H9 (cell line): ENCODE measurements at regions not wholly inside any gene's neighbourhood (a gene's known extent, or its start where the extent isn't known, plus 50 kb on each side); places are given as distances from the start of the nearest gene placed in this dataset.

Experiments
- DNase-seq: peaks from one replicate; pipeline ENCODE4 v3.0.0-alpha.2; 2017
- H2AFZ ChIP-seq: one replicate; pipeline ENCODE4 v1.6.1; 2013; ENCODE audit warnings: mild to moderate bottlenecking, low read length, control low read depth, moderate library complexity
- H2AK5ac ChIP-seq: 2 replicates; pipeline ENCODE4 v1.6.1; 2013; ENCODE audit warnings: low read length, control low read depth, mixed read lengths; ENCODE audit not compliant: insufficient read length
- H2BK120ac ChIP-seq: one replicate; pipeline ENCODE4 v1.6.1; 2013; ENCODE audit warnings: low read depth, mild to moderate bottlenecking, low read length, control low read depth, inconsistent platforms; ENCODE audit not compliant: poor library complexity, severe bottlenecking
- H2BK12ac ChIP-seq: 2 replicates; pipeline ENCODE4 v1.6.1; 2013; ENCODE audit warnings: low read length, control low read depth, mixed read lengths, low read depth; ENCODE audit not compliant: insufficient read length
- H2BK15ac ChIP-seq: 2 replicates; pipeline ENCODE4 v1.6.1; 2013; ENCODE audit warnings: low read depth, low read length, control low read depth
- H2BK20ac ChIP-seq: one replicate; pipeline ENCODE4 v1.6.1; 2013; ENCODE audit warnings: low read depth, mild to moderate bottlenecking, low read length, control low read depth, inconsistent platforms; ENCODE audit not compliant: poor library complexity, severe bottlenecking
- H2BK5ac ChIP-seq: 2 replicates; pipeline ENCODE4 v1.6.1; 2013; ENCODE audit warnings: low read length, control low read depth, mixed read lengths; ENCODE audit not compliant: insufficient read length
- H3K14ac ChIP-seq: 2 replicates; pipeline ENCODE4 v1.6.1; 2013; ENCODE audit warnings: low read length, control low read depth; ENCODE audit not compliant: insufficient read depth
- H3K18ac ChIP-seq: 2 replicates; pipeline ENCODE4 v1.6.1; 2013; ENCODE audit warnings: low read depth, mild to moderate bottlenecking, mixed read lengths, low read length, control low read depth; ENCODE audit not compliant: insufficient read length
- H3K23ac ChIP-seq: 2 replicates; pipeline ENCODE4 v1.6.1; 2013; ENCODE audit warnings: low read length, control low read depth, mixed read lengths, low read depth; ENCODE audit not compliant: insufficient read length
- H3K23me2 ChIP-seq: 2 replicates; pipeline ENCODE4 v1.6.1; 2013; ENCODE audit warnings: low read depth, mild to moderate bottlenecking, mixed read lengths, low read length, control low read depth; ENCODE audit not compliant: insufficient read length, poor library complexity, severe bottlenecking
- H3K27ac ChIP-seq: 2 replicates; pipeline ENCODE4 v1.5.1; 2013; ENCODE audit warnings: low read length, control low read depth, mixed read lengths, low read depth; ENCODE audit not compliant: insufficient read length
- H3K27me3 ChIP-seq: 2 replicates; pipeline ENCODE4 v1.6.1; 2013; ENCODE audit warnings: low read length, control low read depth, inconsistent platforms; ENCODE audit not compliant: insufficient read depth
- H3K4ac ChIP-seq: 2 replicates; pipeline ENCODE4 v1.6.1; 2013; ENCODE audit warnings: low read depth, mild to moderate bottlenecking, control low read depth, inconsistent platforms, low read length, moderate library complexity
- H3K4me1 ChIP-seq: 2 replicates; pipeline ENCODE4 v1.6.1; 2013; ENCODE audit warnings: low read length, control low read depth, inconsistent platforms; ENCODE audit not compliant: insufficient read depth
- H3K4me2 ChIP-seq: 2 replicates; pipeline ENCODE4 v1.6.1; 2013; ENCODE audit warnings: low read length, control low read depth, mixed read lengths; ENCODE audit not compliant: insufficient read length, insufficient read depth
- H3K56ac ChIP-seq: 2 replicates; pipeline ENCODE4 v1.6.1; 2013; ENCODE audit warnings: low read depth, mild to moderate bottlenecking, mixed read lengths, low read length, control low read depth; ENCODE audit not compliant: insufficient read length
- H3K79me1 ChIP-seq: 2 replicates; pipeline ENCODE4 v1.6.1; 2013; ENCODE audit warnings: low read depth, mild to moderate bottlenecking, moderate library complexity, low read length, control low read depth, inconsistent platforms; ENCODE audit not compliant: insufficient read depth, poor library complexity, severe bottlenecking
- H3K79me2 ChIP-seq: 2 replicates; pipeline ENCODE4 v1.6.1; 2013; ENCODE audit warnings: low read length, control low read depth, inconsistent platforms; ENCODE audit not compliant: insufficient read depth
- H3K9ac ChIP-seq: 2 replicates; pipeline ENCODE4 v1.6.1; 2013; ENCODE audit warnings: low read length, control low read depth, mixed read lengths; ENCODE audit not compliant: insufficient read length; ENCODE audit errors: extremely low read depth
- H3K9me3 ChIP-seq: one replicate; pipeline ENCODE4 v1.6.1; 2013; ENCODE audit warnings: low read depth, low read length, inconsistent platforms; ENCODE audit not compliant: control insufficient read depth
- H3T11ph ChIP-seq: one replicate; pipeline ENCODE4 v1.6.1; 2013; ENCODE audit warnings: mild to moderate bottlenecking, low read length, control low read depth, inconsistent platforms
- H4K20me1 ChIP-seq: one replicate; pipeline ENCODE4 v1.6.1; 2013; ENCODE audit not compliant: control insufficient read depth, insufficient read length, insufficient read depth
- H4K5ac ChIP-seq: 2 replicates; pipeline ENCODE4 v1.6.1; 2013; ENCODE audit warnings: low read depth, mild to moderate bottlenecking, mixed read lengths, low read length, control low read depth; ENCODE audit not compliant: insufficient read length
- H4K8ac ChIP-seq: replicated peaks from 2 replicates; pipeline ENCODE4 v1.6.1; 2013; ENCODE audit warnings: low read length, control low read depth, mixed read lengths, low read depth; ENCODE audit not compliant: insufficient read length
- H4K91ac ChIP-seq: 2 replicates; pipeline ENCODE4 v1.6.1; 2013; ENCODE audit warnings: low read depth, mild to moderate bottlenecking, moderate library complexity, mixed read lengths, low read length, control low read depth; ENCODE audit not compliant: insufficient read length
- H3K27ac Mint-ChIP-seq, 3 experiments: 2 replicates in 2 of 3; 3 replicates in 1 of 3; pipeline ENCODE4 v1.8.0; 2020 to 2021; ENCODE audit warnings: mixed read lengths in 3 of 3, mild to moderate bottlenecking in 1 of 3, moderate library complexity in 1 of 3
- H3K27me3 Mint-ChIP-seq: 2 replicates; pipeline ENCODE4 v1.8.0; 2021; ENCODE audit warnings: low read depth, mild to moderate bottlenecking, moderate library complexity, mixed read lengths
- H3K36me3 Mint-ChIP-seq, 3 experiments: 2 replicates in 2 of 3; 3 replicates in 1 of 3; pipeline ENCODE4 v1.8.0; 2020 to 2021; ENCODE audit warnings: low read depth in 3 of 3, mixed read lengths in 3 of 3; ENCODE audit not compliant: insufficient read depth in 1 of 3
- H3K4me1 Mint-ChIP-seq, 2 experiments: 2 replicates each; pipeline ENCODE4 v1.8.0; 2020; ENCODE audit warnings: mixed read lengths in 2 of 2
- H3K4me3 Mint-ChIP-seq, 2 experiments: 2 replicates in 1 of 2; 3 replicates in 1 of 2; pipeline ENCODE4 v1.8.0; 2020 to 2021; ENCODE audit warnings: mild to moderate bottlenecking in 2 of 2, mixed read lengths in 2 of 2, moderate library complexity in 1 of 2
- H3K9me3 Mint-ChIP-seq, 2 experiments: 2 replicates in 1 of 2; 3 replicates in 1 of 2; pipeline ENCODE4 v1.8.0; 2020; ENCODE audit warnings: mild to moderate bottlenecking in 2 of 2, mixed read lengths in 2 of 2, moderate library complexity in 1 of 2
- WGBS: extraction: QIAGEN DNeasy Blood & Tissue Kit; methylation state at CpG from one replicate; pipeline ENCODE4 v1.1.7; 2013; ENCODE audit warnings: missing lambda C conversion rate, low lambda C conversion rate, mixed read lengths; ENCODE audit not compliant: insufficient read length; ENCODE audit errors: extremely low coverage; 5-methylcytosine and 5-hydroxymethylcytosine counted together
- TF ChIP-seq, protein P1 (sequence below): fragments of 200-600 bp; sonication (generic); conservative IDR thresholded peaks from 3 replicates; pipeline ENCODE4 v1.8.0; 2021; ENCODE audit warnings: antibody characterized with exemption, mild to moderate bottlenecking

DNA sequence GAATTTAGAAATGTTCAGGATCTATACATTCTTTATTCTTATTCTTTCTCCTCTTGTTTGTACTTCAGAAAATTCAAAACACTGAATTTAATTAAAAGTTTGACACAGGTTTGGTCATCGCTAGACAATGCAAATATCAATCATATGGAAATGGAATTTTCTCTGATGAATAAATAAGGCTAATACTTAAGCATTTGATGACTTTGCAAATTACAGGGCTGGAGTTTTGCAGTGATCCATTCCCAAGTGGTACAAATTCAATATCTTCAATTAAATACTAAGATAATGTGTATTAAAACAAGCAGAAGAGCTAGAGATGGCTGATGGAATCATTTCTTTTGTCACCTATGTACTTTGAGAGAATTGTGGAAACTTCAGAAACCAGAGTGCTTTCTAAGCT lies 439.6 kb downstream of the DYNC2H1 start:
- H2BK12ac ChIP-seq = no peak overlapping the region
- no peaks in the 10 kb centered on the region for H4K20me1 ChIP-seq
- Mint-ChIP-seq H3K9me3 (no peaks in the 10 kb centered on the region), H3K4me3 (no peak overlapping the region), H3K27me3 (no peaks in the 10 kb centered on the region), H3K36me3 (no peaks in the 10 kb centered on the region; a peak in 1 of 7 replicates), H3K27ac (no peak overlapping the region), H3K4me1 (no peaks in the 10 kb centered on the region)
- H3K23me2 ChIP-seq = no peaks in the 10 kb centered on the region
- H3K9me3 ChIP-seq = no peaks in the 10 kb centered on the region
- H3K4me1 ChIP-seq = no peaks in the 10 kb centered on the region
- H3K4me2 ChIP-seq = no peak overlapping the region
- H3K79me2 ChIP-seq = no peaks in the 10 kb centered on the region
- no peak for DNase-seq
- H2AFZ ChIP-seq = no peak overlapping the region
- TF ChIP-seq, protein P1, sequence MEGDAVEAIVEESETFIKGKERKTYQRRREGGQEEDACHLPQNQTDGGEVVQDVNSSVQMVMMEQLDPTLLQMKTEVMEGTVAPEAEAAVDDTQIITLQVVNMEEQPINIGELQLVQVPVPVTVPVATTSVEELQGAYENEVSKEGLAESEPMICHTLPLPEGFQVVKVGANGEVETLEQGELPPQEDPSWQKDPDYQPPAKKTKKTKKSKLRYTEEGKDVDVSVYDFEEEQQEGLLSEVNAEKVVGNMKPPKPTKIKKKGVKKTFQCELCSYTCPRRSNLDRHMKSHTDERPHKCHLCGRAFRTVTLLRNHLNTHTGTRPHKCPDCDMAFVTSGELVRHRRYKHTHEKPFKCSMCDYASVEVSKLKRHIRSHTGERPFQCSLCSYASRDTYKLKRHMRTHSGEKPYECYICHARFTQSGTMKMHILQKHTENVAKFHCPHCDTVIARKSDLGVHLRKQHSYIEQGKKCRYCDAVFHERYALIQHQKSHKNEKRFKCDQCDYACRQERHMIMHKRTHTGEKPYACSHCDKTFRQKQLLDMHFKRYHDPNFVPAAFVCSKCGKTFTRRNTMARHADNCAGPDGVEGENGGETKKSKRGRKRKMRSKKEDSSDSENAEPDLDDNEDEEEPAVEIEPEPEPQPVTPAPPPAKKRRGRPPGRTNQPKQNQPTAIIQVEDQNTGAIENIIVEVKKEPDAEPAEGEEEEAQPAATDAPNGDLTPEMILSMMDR = no peak
- no peak overlapping the region for H2BK5ac ChIP-seq
- H4K5ac ChIP-seq = no peak overlapping the region
- WGBS = no CpG with 5 or more reads among the region's 1 CpG
- no peaks in the 10 kb centered on the region for H3K27me3 ChIP-seq
- H2BK15ac ChIP-seq = no peak overlapping the region
- no peak overlapping the region for H3K27ac ChIP-seq
- H2AK5ac ChIP-seq = no peak overlapping the region
- no peak overlapping the region for H4K8ac ChIP-seq
- no peak overlapping the region for H3K9ac ChIP-seq
- no peak overlapping the region for H3K18ac ChIP-seq
- H2BK120ac ChIP-seq = no peak overlapping the region
- H3K79me1 ChIP-seq = no peaks in the 10 kb centered on the region
- H3T11ph ChIP-seq = no peak overlapping the region
- no peak overlapping the region for H2BK20ac ChIP-seq
- H3K56ac ChIP-seq = no peak overlapping the region
- H3K14ac ChIP-seq = no peak overlapping the region
- no peak overlapping the region for H3K23ac ChIP-seq
- H4K91ac ChIP-seq = no peak overlapping the region
- H3K4ac ChIP-seq = no peak overlapping the region
